ENCODE measurements at regions not wholly inside any gene's neighbourhood (a gene's known extent, or its start where the extent isn't known, plus 50 kb on each side); places are given as distances from the start of the nearest gene placed in this dataset.
"Not testable (repeated sequence)": the region's sequence is repeated elsewhere in the genome, so short reads cannot be mapped to it uniquely, and the experiment has no call there.

DNA sequence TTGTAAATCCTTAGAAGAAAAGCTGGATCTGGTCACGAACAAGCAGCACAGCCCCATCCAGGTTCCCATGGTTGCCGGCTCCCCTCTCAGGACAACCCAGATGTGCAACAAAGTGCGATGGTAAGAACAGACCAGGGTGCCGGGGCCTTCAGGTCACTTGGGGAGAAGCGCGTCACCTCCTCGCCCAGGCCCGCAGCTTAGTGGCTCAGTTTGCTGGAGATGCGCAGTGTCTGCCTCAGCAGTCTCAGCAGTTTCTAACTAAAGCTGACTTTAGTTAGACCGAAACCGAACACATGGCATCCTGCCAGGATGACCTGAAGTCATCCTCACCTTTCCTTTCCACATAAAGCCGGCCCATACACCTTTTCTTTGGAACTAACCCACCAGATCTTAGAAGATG lies 131.4 kb downstream of the LAT start:
- TF ChIP-seq, protein P1, sequence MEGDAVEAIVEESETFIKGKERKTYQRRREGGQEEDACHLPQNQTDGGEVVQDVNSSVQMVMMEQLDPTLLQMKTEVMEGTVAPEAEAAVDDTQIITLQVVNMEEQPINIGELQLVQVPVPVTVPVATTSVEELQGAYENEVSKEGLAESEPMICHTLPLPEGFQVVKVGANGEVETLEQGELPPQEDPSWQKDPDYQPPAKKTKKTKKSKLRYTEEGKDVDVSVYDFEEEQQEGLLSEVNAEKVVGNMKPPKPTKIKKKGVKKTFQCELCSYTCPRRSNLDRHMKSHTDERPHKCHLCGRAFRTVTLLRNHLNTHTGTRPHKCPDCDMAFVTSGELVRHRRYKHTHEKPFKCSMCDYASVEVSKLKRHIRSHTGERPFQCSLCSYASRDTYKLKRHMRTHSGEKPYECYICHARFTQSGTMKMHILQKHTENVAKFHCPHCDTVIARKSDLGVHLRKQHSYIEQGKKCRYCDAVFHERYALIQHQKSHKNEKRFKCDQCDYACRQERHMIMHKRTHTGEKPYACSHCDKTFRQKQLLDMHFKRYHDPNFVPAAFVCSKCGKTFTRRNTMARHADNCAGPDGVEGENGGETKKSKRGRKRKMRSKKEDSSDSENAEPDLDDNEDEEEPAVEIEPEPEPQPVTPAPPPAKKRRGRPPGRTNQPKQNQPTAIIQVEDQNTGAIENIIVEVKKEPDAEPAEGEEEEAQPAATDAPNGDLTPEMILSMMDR (conservative IDR thresholded peaks at IDR 0.05; ENCODE audit: low read depth, low read length) = not testable (repeated sequence)
- TF ChIP-seq, protein P2, sequence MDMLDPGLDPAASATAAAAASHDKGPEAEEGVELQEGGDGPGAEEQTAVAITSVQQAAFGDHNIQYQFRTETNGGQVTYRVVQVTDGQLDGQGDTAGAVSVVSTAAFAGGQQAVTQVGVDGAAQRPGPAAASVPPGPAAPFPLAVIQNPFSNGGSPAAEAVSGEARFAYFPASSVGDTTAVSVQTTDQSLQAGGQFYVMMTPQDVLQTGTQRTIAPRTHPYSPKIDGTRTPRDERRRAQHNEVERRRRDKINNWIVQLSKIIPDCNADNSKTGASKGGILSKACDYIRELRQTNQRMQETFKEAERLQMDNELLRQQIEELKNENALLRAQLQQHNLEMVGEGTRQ (IDR thresholded peaks at IDR 0.05; ENCODE audit: low read depth, low read length) = not testable (repeated sequence)
- TF ChIP-seq POLR2A (IDR thresholded peaks at IDR 0.05; ENCODE audit: low read depth, low read length); SMC3 (IDR thresholded peaks at IDR 0.05; ENCODE audit: low read depth, low read length); RCOR1 (IDR thresholded peaks at IDR 0.05; ENCODE audit: insufficient replicate concordance, low read length); CEBPB (IDR thresholded peaks at IDR 0.05; ENCODE audit: low read depth, low read length); RFX5 (IDR thresholded peaks at IDR 0.05; ENCODE audit: low read depth, low read length): not testable (repeated sequence)

Data from IMR-90 (cell line).